Loucy (cell line): ENCODE measurements at regions not wholly inside any gene's neighbourhood (a gene's known extent, or its start where the extent isn't known, plus 50 kb on each side); places are given as distances from the start of the nearest gene placed in this dataset.

Source experiments
- H2AFZ ChIP-seq: fragments of 200-600 bp; sonication (generic); 2 replicates; pipeline ENCODE4 v1.6.0; 2016; ENCODE audit warnings: antibody characterized with exemption, mild to moderate bottlenecking, low read length, moderate library complexity
- H3F3A ChIP-seq: fragments of 200-600 bp; 2 replicates; pipeline ENCODE4 v1.6.0; 2016; ENCODE audit warnings: antibody characterized with exemption, low read depth, mild to moderate bottlenecking
- H3K27me3 ChIP-seq: fragments of 200-600 bp; sonication (generic); 2 replicates; pipeline ENCODE4 v1.6.1; 2014; ENCODE audit warnings: low read length, mild to moderate bottlenecking; ENCODE audit not compliant: insufficient read depth, poor library complexity, severe bottlenecking
- H3K36me3 ChIP-seq: fragments of 200-600 bp; sonication (generic); 2 replicates; pipeline ENCODE4 v1.6.1; 2016; ENCODE audit warnings: low read length; ENCODE audit not compliant: insufficient read depth
- H3K4me1 ChIP-seq: fragments of 200-600 bp; sonication (generic); 2 replicates; pipeline ENCODE4 v1.5.1; 2014; ENCODE audit warnings: low read length, mild to moderate bottlenecking; ENCODE audit not compliant: insufficient read depth, poor library complexity, severe bottlenecking
- H3K4me2 ChIP-seq: fragments of 200-600 bp; sonication (generic); 2 replicates; pipeline ENCODE4 v1.6.0; 2014; ENCODE audit warnings: antibody characterized with exemption, low read length, low read depth, mild to moderate bottlenecking; ENCODE audit not compliant: poor library complexity, severe bottlenecking
- H3K4me3 ChIP-seq: fragments of 200-600 bp; sonication (generic); 2 replicates; pipeline ENCODE4 v1.5.1; 2014; ENCODE audit warnings: low read length, mild to moderate bottlenecking, mixed read lengths; ENCODE audit not compliant: poor library complexity, severe bottlenecking
- H3K79me2 ChIP-seq: fragments of 200-600 bp; sonication (generic); 2 replicates; pipeline ENCODE4 v1.6.1; 2014; ENCODE audit warnings: low read length; ENCODE audit not compliant: insufficient read depth
- H3K9ac ChIP-seq: fragments of 200-600 bp; sonication (generic); 2 replicates; pipeline ENCODE4 v1.6.0; 2014; ENCODE audit warnings: mild to moderate bottlenecking, low read depth, low read length, moderate library complexity; ENCODE audit not compliant: poor library complexity, severe bottlenecking
- H3K9me2 ChIP-seq: fragments of 200-600 bp; sonication (generic); replicated peaks from 2 replicates; pipeline ENCODE4 v1.6.1; 2016; ENCODE audit warnings: low read depth, low read length, mixed read lengths
- H3K9me3 ChIP-seq: fragments of 200-600 bp; sonication (generic); 2 replicates; pipeline ENCODE4 v1.6.1; 2014; ENCODE audit warnings: mild to moderate bottlenecking, antibody characterized with exemption, low read length, low read depth; ENCODE audit not compliant: insufficient read depth
- H4K20me1 ChIP-seq: fragments of 200-600 bp; sonication (generic); 2 replicates; pipeline ENCODE4 v1.6.0; 2014; ENCODE audit warnings: antibody characterized with exemption, low read length, mild to moderate bottlenecking; ENCODE audit not compliant: insufficient read depth, poor library complexity, severe bottlenecking
- CTCF ChIP-seq: fragments of 200-600 bp; sonication (generic); conservative IDR thresholded peaks from 2 replicates; pipeline ENCODE4 v1.5.1; 2014; ENCODE audit warnings: mild to moderate bottlenecking, antibody characterized with exemption, low read length
- EZH2phosphoT487 ChIP-seq: fragments of 200-600 bp; IDR thresholded peaks from 2 replicates; pipeline ENCODE4 v1.6.1; 2018; ENCODE audit warnings: antibody characterized with exemption, mild to moderate bottlenecking, moderate library complexity, borderline replicate concordance

- Histone ChIP-seq H4K20me1 (no peaks in the 10 kb centered on the region), H3K4me2 (no peak overlapping the region), H3K4me3 (no peak overlapping the region), H3K9me2 (no peaks in the 10 kb centered on the region), H3K27me3 (no peaks in the 10 kb centered on the region), H3K9ac (no peak overlapping the region), H3F3A (no peaks in the 10 kb centered on the region), H2AFZ (no peak overlapping the region), H3K4me1 (no peaks in the 10 kb centered on the region), H3K36me3 (no peaks in the 10 kb centered on the region), H3K79me2 (no peaks in the 10 kb centered on the region), H3K9me3 (no peaks in the 10 kb centered on the region; the same call in 1 of the 2 replicates)
- TF ChIP-seq CTCF (no peak), EZH2phosphoT487 (no peak)
Observed at GRCh38 chr14:83885837-83886293, 1644.1 kb upstream of the FLRT2 start.

DNA sequence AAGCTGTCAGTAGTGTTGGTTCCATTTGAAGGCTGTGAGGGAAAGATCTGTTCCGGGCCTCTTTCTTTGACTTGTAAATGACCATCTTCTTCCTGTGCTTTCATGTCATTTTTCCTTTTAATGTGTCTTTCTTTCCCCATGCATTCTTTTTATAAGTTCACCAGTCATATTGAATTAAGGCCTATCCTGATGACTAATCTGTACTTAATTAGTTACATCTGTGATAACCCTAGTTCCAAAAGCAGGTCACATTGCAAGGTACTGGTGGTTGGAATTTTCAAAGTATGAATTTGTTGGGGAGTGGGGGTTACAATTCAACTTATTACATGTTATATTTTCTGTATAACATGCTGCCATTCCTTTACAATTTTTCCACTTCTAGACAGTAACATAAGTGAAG lies 1642.1 kb upstream of the FLRT2 start:
- Histone ChIP-seq H4K20me1 (no peaks in the 10 kb centered on the region), H3K79me2 (no peaks in the 10 kb centered on the region), H3K4me1 (no peaks in the 10 kb centered on the region), H3K9me3 (no peaks in the 10 kb centered on the region), H3K9me2 (no peaks in the 10 kb centered on the region), H3K36me3 (no peaks in the 10 kb centered on the region), H3K9ac (no peak overlapping the region), H3F3A (no peaks in the 10 kb centered on the region), H3K4me3 (no peak overlapping the region), H3K4me2 (no peak overlapping the region), H3K27me3 (no peaks in the 10 kb centered on the region), H2AFZ (no peak overlapping the region)
- TF ChIP-seq EZH2phosphoT487 (no peak), CTCF (no peak)

GRCh38 chr14:83893447-83893846 lies 1636.5 kb upstream of the FLRT2 start:
- Histone ChIP-seq H2AFZ (no peak overlapping the region), H3K27me3 (no peaks in the 10 kb centered on the region), H3K4me3 (no peak overlapping the region), H4K20me1 (no peaks in the 10 kb centered on the region), H3K9ac (no peak overlapping the region), H3K9me3 (no peaks in the 10 kb centered on the region), H3K4me2 (no peak overlapping the region), H3F3A (no peaks in the 10 kb centered on the region), H3K36me3 (no peaks in the 10 kb centered on the region), H3K79me2 (no peaks in the 10 kb centered on the region), H3K9me2 (no peaks in the 10 kb centered on the region), H3K4me1 (no peaks in the 10 kb centered on the region)
- TF ChIP-seq CTCF (no peak), EZH2phosphoT487 (no peak)
